Bronchial epithelial cell (primary cell): ENCODE measurements at regions not wholly inside any gene's neighbourhood (a gene's known extent, or its start where the extent isn't known, plus 50 kb on each side); places are given as distances from the start of the nearest gene placed in this dataset.
"Not testable (repeated sequence)": the region's sequence is repeated elsewhere in the genome, so short reads cannot be mapped to it uniquely, and the experiment has no call there.

Source experiments
- DNase-seq: peaks from one replicate; pipeline ENCODE4 v3.0.0-alpha.2; 2010; ENCODE audit warnings: low read depth
- FAIRE-seq: peaks from 2 replicates; lab custom pipeline; 2011; peaks lifted over from hg19 to GRCh38; lab: Jason Lieb, UNC
- H3K27me3 ChIP-seq: 2 replicates; pipeline ENCODE4 v1.5.1; 2011; ENCODE audit warnings: low read length; ENCODE audit not compliant: control insufficient read depth, insufficient read depth
- H3K36me3 ChIP-seq: 2 replicates; pipeline ENCODE4 v1.5.1; 2011; ENCODE audit warnings: low read length; ENCODE audit not compliant: control insufficient read depth, insufficient read depth
- H3K4me3 ChIP-seq: 2 replicates; pipeline ENCODE4 v1.5.1; 2011; ENCODE audit warnings: mild to moderate bottlenecking, low read depth, low read length, control low read depth

DNA sequence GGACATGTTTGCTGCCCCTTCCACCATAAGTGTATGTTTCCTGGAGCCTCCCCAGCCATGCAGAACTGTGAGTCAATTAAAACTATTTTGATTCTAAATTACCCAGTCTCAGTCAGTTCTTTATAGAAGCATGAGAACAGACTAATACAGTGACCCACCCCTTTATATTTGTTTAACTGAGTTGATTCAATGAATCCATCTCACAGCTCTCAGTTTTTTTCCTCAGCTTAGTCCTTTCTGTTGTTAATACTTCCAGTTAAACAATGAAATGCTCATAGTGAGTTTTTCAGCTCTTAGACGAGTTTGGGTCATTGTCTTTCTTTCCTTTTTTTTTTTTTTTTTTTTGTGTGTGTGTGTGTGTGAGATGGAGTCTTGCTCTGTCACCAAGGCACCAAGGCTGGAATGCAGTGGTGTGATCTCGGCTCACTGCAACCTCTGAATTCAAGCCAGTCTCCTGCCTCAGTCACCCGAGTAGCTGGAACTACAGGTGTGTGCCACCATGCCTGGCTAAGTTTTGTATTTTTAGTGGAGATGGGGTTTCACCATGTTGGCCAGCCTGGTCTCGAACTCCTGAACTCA lies 627.4 kb downstream of the SPATA31A7 start:
- not testable (repeated sequence) for H3K36me3 ChIP-seq, DNase-seq, H3K27me3 ChIP-seq, FAIRE-seq, H3K4me3 ChIP-seq

DNA sequence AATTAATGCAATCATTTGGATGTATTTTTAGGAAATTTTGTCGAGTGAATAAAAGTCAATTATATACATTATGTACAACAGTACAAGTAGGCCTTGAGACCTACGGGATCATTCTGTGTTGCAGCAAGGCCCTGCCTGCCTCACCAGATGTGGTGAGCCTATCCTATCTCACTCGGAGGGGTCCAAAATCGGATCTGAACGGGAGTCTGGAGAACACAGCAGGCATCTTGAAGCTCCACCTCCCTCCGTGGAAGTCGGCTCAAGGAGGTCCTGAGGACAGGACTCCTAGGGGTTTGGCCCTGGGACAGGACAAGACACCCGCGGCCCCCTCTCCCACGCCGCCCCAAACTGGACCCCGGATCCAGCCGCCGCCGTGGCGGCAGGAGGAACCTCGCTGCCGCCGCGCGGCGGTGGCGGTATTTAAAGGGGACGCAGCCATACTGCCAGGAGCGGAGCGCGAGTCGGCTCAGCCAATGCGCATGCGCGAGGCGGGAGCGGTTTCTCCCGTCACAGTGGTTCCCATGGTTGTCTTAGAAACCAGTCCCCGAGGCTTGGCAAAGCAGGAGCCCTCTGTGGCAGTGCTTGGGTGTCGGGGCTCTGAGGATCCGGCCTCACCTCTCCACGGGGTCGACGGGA lies 663.9 kb downstream of the SPATA31A7 start:
- DNase-seq, H3K36me3 ChIP-seq, H3K27me3 ChIP-seq, FAIRE-seq, H3K4me3 ChIP-seq: not testable (repeated sequence)

DNA sequence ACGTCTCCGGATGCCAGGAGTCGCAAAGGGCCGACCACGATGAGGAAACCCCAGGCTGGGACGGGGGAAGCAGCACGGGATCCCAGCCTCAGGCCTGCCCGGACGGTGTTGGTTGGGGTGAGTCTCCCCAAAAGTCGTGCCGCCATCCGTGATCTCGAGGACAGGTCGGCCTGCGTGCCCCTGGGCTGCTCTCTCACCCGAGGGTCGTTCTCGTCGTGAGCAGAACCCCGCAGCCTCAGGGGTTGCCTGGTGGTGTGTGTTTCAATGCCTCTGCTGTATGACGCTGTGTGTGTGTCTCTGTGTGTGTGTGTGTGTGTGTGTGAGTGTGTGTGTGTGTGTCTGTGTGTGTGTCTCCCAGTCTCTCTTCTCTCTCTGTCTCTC lies 664.4 kb downstream of the SPATA31A7 start:
- H3K36me3 ChIP-seq, H3K4me3 ChIP-seq, H3K27me3 ChIP-seq, FAIRE-seq, DNase-seq: not testable (repeated sequence)

GRCh38 chr9:61856283-61856682 lies 666.4 kb downstream of the SPATA31A7 start:
- H3K36me3 ChIP-seq, H3K4me3 ChIP-seq, DNase-seq, H3K27me3 ChIP-seq, FAIRE-seq: not testable (repeated sequence)

- H3K36me3 ChIP-seq, DNase-seq, H3K27me3 ChIP-seq, H3K4me3 ChIP-seq: not testable (repeated sequence)
- FAIRE-seq = peak; percentile 100
Measured at GRCh38 chr9:61856858-61857453, 667.1 kb downstream of the SPATA31A7 start.

DNA sequence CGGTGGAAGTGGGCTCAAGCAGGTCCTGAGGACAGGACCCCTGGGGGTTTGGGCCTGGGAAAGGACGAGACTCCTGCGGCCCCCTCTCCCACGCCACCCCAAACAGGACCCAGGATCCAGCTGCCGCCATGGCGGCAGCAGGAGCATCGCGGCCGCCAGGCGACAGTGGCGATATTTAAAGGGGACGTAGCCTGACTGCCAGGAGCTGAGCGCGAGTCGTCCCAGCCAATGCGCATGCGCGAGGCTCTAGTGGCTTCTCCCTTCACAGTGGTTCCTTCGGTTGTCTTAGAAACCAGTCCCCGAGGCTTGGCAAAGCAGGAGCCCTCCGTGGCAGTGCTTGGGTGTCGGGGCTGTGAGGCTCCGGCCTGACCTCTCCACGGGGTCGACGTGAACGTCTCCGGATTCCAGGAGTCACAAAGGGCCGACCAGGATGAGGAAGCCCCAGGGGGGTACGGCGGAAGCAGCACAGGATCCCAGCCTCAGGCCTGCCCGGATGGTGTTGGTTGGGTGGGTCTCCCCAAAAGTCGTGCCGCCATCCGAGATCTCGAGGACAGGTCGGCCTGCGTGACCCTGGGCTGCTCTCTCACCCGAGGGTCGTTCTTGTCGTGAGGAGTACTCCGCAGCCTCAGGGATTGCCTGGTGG lies 668.0 kb downstream of the SPATA31A7 start:
- not testable (repeated sequence) for H3K4me3 ChIP-seq, H3K36me3 ChIP-seq, FAIRE-seq, DNase-seq, H3K27me3 ChIP-seq

DNA sequence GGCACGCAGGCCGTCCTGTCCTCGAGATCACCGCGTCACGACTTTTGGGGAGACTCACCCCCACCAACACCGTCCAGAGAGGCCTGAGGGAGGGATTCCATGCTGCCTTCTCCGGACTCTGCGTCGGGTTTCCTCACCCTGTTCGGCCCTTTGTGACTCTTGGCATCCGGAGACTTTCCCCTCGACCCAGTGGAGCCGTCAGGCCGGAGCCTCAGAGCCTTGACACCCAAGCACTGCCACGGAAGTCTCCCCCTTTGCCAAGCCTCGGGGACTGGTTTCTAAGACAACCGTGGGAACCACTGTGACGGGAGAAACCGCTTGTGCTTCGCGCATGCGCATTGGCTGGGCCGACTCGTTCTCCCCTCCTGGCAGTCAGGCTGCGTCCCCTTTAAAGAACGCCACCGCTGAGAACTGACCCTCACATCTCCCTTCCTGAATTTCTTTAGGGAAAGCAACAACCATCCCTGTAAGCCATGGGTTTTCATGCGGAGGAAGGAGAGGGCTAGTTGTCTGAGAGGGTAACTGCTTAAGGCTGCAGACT lies 672.7 kb downstream of the SPATA31A7 start:
- not testable (repeated sequence) for DNase-seq, FAIRE-seq

DNA sequence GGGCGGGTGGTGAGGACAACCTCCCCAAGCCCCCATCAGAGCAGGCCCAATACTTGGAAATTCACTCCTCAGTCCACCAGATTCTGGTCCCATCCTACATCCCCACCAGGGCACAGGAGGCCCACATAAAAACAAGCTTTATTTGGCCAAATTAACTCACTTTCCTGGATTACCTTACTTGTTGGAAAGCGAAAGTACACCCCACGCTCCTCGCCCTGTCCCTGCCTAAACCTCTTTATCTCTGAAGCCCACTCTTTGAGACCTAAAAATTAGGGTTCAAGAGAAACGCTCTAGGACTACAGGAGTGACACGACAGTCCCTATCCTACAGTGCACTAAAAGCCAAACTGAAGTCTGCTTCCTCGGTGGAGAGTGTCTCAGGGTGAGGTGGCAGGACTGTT lies 674.6 kb downstream of the SPATA31A7 start:
- not testable (repeated sequence) for H3K27me3 ChIP-seq, DNase-seq, H3K36me3 ChIP-seq, H3K4me3 ChIP-seq, FAIRE-seq

More for the DNA sequence above, 672.7 kb downstream of the SPATA31A7 start:
- not testable (repeated sequence) for H3K4me3 ChIP-seq, H3K27me3 ChIP-seq, H3K36me3 ChIP-seq

GRCh38 chr9:61868965-61869364 lies 679.1 kb downstream of the SPATA31A7 start:
- not testable (repeated sequence) for H3K36me3 ChIP-seq, H3K4me3 ChIP-seq, FAIRE-seq, DNase-seq, H3K27me3 ChIP-seq

GRCh38 chr9:61872329-61872728 lies 682.5 kb downstream of the SPATA31A7 start:
- DNase-seq, H3K27me3 ChIP-seq, H3K4me3 ChIP-seq, FAIRE-seq, H3K36me3 ChIP-seq: not testable (repeated sequence)
